ENCODE measurements at regions not wholly inside any gene's neighbourhood (a gene's known extent, or its start where the extent isn't known, plus 50 kb on each side); places are given as distances from the start of the nearest gene placed in this dataset.

GRCh38 chr12:13486794-13487193, 290.3 kb downstream of the EMP1 start:
- H3K27me3 ChIP-seq (ENCODE audit: control insufficient read depth, insufficient read depth, low read length), result no peaks in the 10 kb centered on the region
- no peak for DNase-seq
- no peaks in the 10 kb centered on the region for H3K9me3 ChIP-seq (ENCODE audit: control insufficient read depth in 2 of 3, insufficient read depth in 1 of 3, low read length in 3 of 3)
- intact Hi-C loops (cut with DNase I), result no loop called here
- H3K4me3 ChIP-seq (ENCODE audit: low read length in 3 of 3), result no peak overlapping the region
- no peak overlapping the region for H3K9ac ChIP-seq (ENCODE audit: low read length in 3 of 3)
- no peaks in the 10 kb centered on the region for H3K4me1 ChIP-seq (ENCODE audit: control insufficient read depth in 2 of 3, insufficient read depth in 2 of 3, low read depth in 1 of 3, low read length in 3 of 3)
- no peak for TF ChIP-seq CTCF (IDR thresholded peaks at IDR 0.05; ENCODE audit: borderline replicate concordance, extremely low read depth, insufficient read depth)
- FAIRE-seq, result no peak
- no peaks in the 10 kb centered on the region for H3K36me3 ChIP-seq (ENCODE audit: control insufficient read depth in 2 of 3, insufficient read depth in 3 of 3, low read length in 3 of 3)
- H3K27ac ChIP-seq (ENCODE audit: low read depth in 2 of 2, low read length in 2 of 2), result no peak overlapping the region

GRCh38 chr12:13478650-13479181, 282.2 kb downstream of the EMP1 start:
- Histone ChIP-seq H3K27me3 (ENCODE audit: control insufficient read depth, insufficient read depth, low read length) (no peaks in the 10 kb centered on the region), H3K4me1 (ENCODE audit: control insufficient read depth in 2 of 3, insufficient read depth in 2 of 3, low read depth in 1 of 3, low read length in 3 of 3) (no peaks in the 10 kb centered on the region), H3K9ac (ENCODE audit: low read length in 3 of 3) (no peak overlapping the region), H3K36me3 (ENCODE audit: control insufficient read depth in 2 of 3, insufficient read depth in 3 of 3, low read length in 3 of 3) (no peaks in the 10 kb centered on the region), H3K9me3 (ENCODE audit: control insufficient read depth in 2 of 3, insufficient read depth in 1 of 3, low read length in 3 of 3) (no peaks in the 10 kb centered on the region), H3K27ac (ENCODE audit: low read depth in 2 of 2, low read length in 2 of 2) (no peak overlapping the region), H3K4me3 (ENCODE audit: low read length in 3 of 3) (no peak overlapping the region)
- no peak for DNase-seq
- intact Hi-C loops (cut with DNase I), result no loop called here
- FAIRE-seq, result no peak
- TF ChIP-seq CTCF (IDR thresholded peaks at IDR 0.05; ENCODE audit: borderline replicate concordance, extremely low read depth, insufficient read depth), result no peak

GRCh38 chr12:13474381-13474780, 277.9 kb downstream of the EMP1 start:
- H3K9me3 ChIP-seq (ENCODE audit: control insufficient read depth in 2 of 3, insufficient read depth in 1 of 3, low read length in 3 of 3), result no peaks in the 10 kb centered on the region
- H3K4me1 ChIP-seq (ENCODE audit: control insufficient read depth in 2 of 3, insufficient read depth in 2 of 3, low read depth in 1 of 3, low read length in 3 of 3), result no peaks in the 10 kb centered on the region
- H3K4me3 ChIP-seq (ENCODE audit: low read length in 3 of 3), result no peak overlapping the region
- no peak overlapping the region for H3K9ac ChIP-seq (ENCODE audit: low read length in 3 of 3)
- FAIRE-seq, result no peak
- intact Hi-C loops (cut with DNase I), result no loop called here
- H3K36me3 ChIP-seq (ENCODE audit: control insufficient read depth in 2 of 3, insufficient read depth in 3 of 3, low read length in 3 of 3), result no peaks in the 10 kb centered on the region
- H3K27ac ChIP-seq (ENCODE audit: low read depth in 2 of 2, low read length in 2 of 2), result no peak overlapping the region
- H3K27me3 ChIP-seq (ENCODE audit: control insufficient read depth, insufficient read depth, low read length), result no peaks in the 10 kb centered on the region
- no peak for TF ChIP-seq CTCF (IDR thresholded peaks at IDR 0.05; ENCODE audit: borderline replicate concordance, extremely low read depth, insufficient read depth)
- no peak for DNase-seq

- DNase-seq (no peak), FAIRE-seq (no peak)
- Histone ChIP-seq H3K27ac (ENCODE audit: low read depth in 2 of 2, low read length in 2 of 2) (no peak overlapping the region), H3K4me3 (ENCODE audit: low read length in 3 of 3) (no peak overlapping the region), H3K36me3 (ENCODE audit: control insufficient read depth in 2 of 3, insufficient read depth in 3 of 3, low read length in 3 of 3) (no peaks in the 10 kb centered on the region), H3K9me3 (ENCODE audit: control insufficient read depth in 2 of 3, insufficient read depth in 1 of 3, low read length in 3 of 3) (no peaks in the 10 kb centered on the region), H3K4me1 (ENCODE audit: control insufficient read depth in 2 of 3, insufficient read depth in 2 of 3, low read depth in 1 of 3, low read length in 3 of 3) (no peaks in the 10 kb centered on the region), H3K27me3 (ENCODE audit: control insufficient read depth, insufficient read depth, low read length) (no peaks in the 10 kb centered on the region), H3K9ac (ENCODE audit: low read length in 3 of 3) (no peak overlapping the region)
- TF ChIP-seq CTCF (IDR thresholded peaks at IDR 0.05; ENCODE audit: borderline replicate concordance, extremely low read depth, insufficient read depth), result no peak
- intact Hi-C loops (cut with DNase I), result no loop called here
Measured at GRCh38 chr12:13472690-13473089, 276.2 kb downstream of the EMP1 start.
